HepG2 (cell line): ENCODE measurements at regions not wholly inside any gene's neighbourhood (a gene's known extent, or its start where the extent isn't known, plus 50 kb on each side); places are given as distances from the start of the nearest gene placed in this dataset.

Source experiments
- ATAC-seq: fragments of 200-7000 bp; cut with Tn5 transposase; 3 replicates; pipeline ENCODE4 v1.9.1; 2020; ENCODE audit warnings: mild to moderate bottlenecking, moderate library complexity
- BruUV-seq: library from RNA; stranded (reverse); fragments of 400-500 nt; replicated peaks from 2 replicates; lab custom pipeline; 2021; lab: Mats Ljungman, UMichigan
- CTCF ChIA-PET: fragments of 300-600 bp; formaldehyde crosslinking; extraction: SDS; loops from one replicate; lab custom pipeline; 2021; ENCODE audit warnings: low total read pairs, inconsistent platforms, low intra/inter-chr PET ratio; lab: Yijun Ruan, JAX
- POLR2A ChIA-PET: fragments of 350-600 bp; sonication (Branson Sonifier 250); formaldehyde crosslinking; loops from one replicate; lab custom pipeline; 2020; ENCODE audit warnings: antibody characterized with exemption, inconsistent platforms; lab: Yijun Ruan, JAX
- DNase-seq: peaks from one replicate; pipeline ENCODE4 v3.0.0-alpha.2; 2015; ENCODE audit warnings: low spot score
- FAIRE-seq: peaks from 3 replicates; lab custom pipeline; 2011; peaks lifted over from hg19 to GRCh38; lab: Jason Lieb, UNC
- H2AFZ ChIP-seq: one replicate; pipeline ENCODE4 v1.6.1; 2011; ENCODE audit warnings: low read length, inconsistent platforms
- H3K27ac ChIP-seq: fragments of 300-600 bp; 3 replicates; pipeline ENCODE4 v1.8.0; 2011; ENCODE audit warnings: mixed run types, mild to moderate bottlenecking, mixed read lengths, low read length, inconsistent platforms; ENCODE audit not compliant: insufficient read depth; ENCODE audit errors: extremely low read length
- H3K27me3 ChIP-seq, 2 experiments: fragments of 200-600 bp in 1 of 2; 2 replicates in 1 of 2; 3 replicates in 1 of 2; pipeline versions ENCODE4 v1.6.0 to v1.8.0; 2011; ENCODE audit warnings: low read length in 2 of 2, mild to moderate bottlenecking in 2 of 2, moderate library complexity in 2 of 2, inconsistent platforms in 1 of 2; ENCODE audit not compliant: insufficient read depth in 2 of 2, control insufficient read depth in 1 of 2
- H3K36me3 ChIP-seq, 2 experiments: fragments of 200-600 bp in 1 of 2; replicated peaks in 1 of 2; 2 replicates in 1 of 2; 3 replicates in 1 of 2; pipeline versions ENCODE4 v1.5.1 to v1.8.0; 2011; ENCODE audit warnings: low read length in 2 of 2, inconsistent platforms in 1 of 2; ENCODE audit not compliant: insufficient read depth in 2 of 2, control insufficient read depth in 1 of 2
- H3K4me1 ChIP-seq: 2 replicates; pipeline ENCODE4 v1.5.1; 2012; ENCODE audit warnings: low read length, inconsistent platforms; ENCODE audit not compliant: insufficient read depth
- H3K4me2 ChIP-seq: 2 replicates; pipeline ENCODE4 v1.6.0; 2011; ENCODE audit warnings: low read depth, low read length, inconsistent platforms
- H3K4me3 ChIP-seq, 3 experiments: fragments of 200-600 bp in 1 of 3; sonication (generic), shearing (Covaris generic) in 1 of 3; replicated peaks in 1 of 3; 2 replicates each; pipeline ENCODE4 v1.5.1; 2011 to 2016; ENCODE audit warnings: low read length in 3 of 3, inconsistent platforms in 2 of 3, low read depth in 2 of 3, mild to moderate bottlenecking in 2 of 3, control low read depth in 1 of 3, mixed read lengths in 1 of 3; ENCODE audit not compliant: insufficient read depth in 1 of 3
- H3K79me2 ChIP-seq: one replicate; pipeline ENCODE4 v1.6.1; 2011; ENCODE audit warnings: low read length, inconsistent platforms; ENCODE audit not compliant: insufficient read depth
- H3K9ac ChIP-seq: 2 replicates; pipeline ENCODE4 v1.6.0; 2011; ENCODE audit warnings: mild to moderate bottlenecking, low read depth, low read length, inconsistent platforms; ENCODE audit not compliant: insufficient read depth
- H3K9me3 ChIP-seq: 2 replicates; pipeline ENCODE4 v1.5.1; 2012; ENCODE audit warnings: mild to moderate bottlenecking, low read length
- H4K20me1 ChIP-seq: 2 replicates; pipeline ENCODE4 v1.6.0; 2011; ENCODE audit warnings: inconsistent platforms, mild to moderate bottlenecking, low read length, moderate library complexity; ENCODE audit not compliant: insufficient read depth
- CCAR2 ChIP-seq: fragments of 200-400 bp; formaldehyde crosslinking; optimal IDR thresholded peaks from 2 replicates; pipeline ENCODE3; 2018; ENCODE audit warnings: low read depth, mild to moderate bottlenecking, low read length, moderate library complexity
- DRAP1 ChIP-seq: IDR thresholded peaks from 2 replicates; pipeline ENCODE4 v1.6.1; 2016; ENCODE audit warnings: missing genetic modification reagents, missing compliant biosample characterization
- GABPB1 ChIP-seq: IDR thresholded peaks from 2 replicates; pipeline ENCODE4 v1.6.1; 2016; ENCODE audit warnings: mild to moderate bottlenecking, missing genetic modification reagents, moderate library complexity, missing compliant biosample characterization
- GLI4 ChIP-seq: sonication (generic); formaldehyde crosslinking; IDR thresholded peaks from 2 replicates; pipeline ENCODE4 v1.5.1; 2020; ENCODE audit warnings: missing genetic modification reagents, mild to moderate bottlenecking, moderate library complexity, borderline replicate concordance
- MEIS2 ChIP-seq: sonication (generic); formaldehyde crosslinking; IDR thresholded peaks from 2 replicates; pipeline ENCODE4 v1.9.0; 2021; ENCODE audit warnings: mild to moderate bottlenecking, missing genetic modification reagents
- SMYD3 ChIP-seq: sonication (generic); formaldehyde crosslinking; IDR thresholded peaks from 2 replicates; pipeline ENCODE4 v1.8.1; 2023; ENCODE audit warnings: mild to moderate bottlenecking, missing genetic modification reagents
- YY1 ChIP-seq: IDR thresholded peaks from 2 replicates; pipeline ENCODE4 v1.6.1; 2011; ENCODE audit warnings: low read length, low read depth, moderate library complexity, mild to moderate bottlenecking; ENCODE audit not compliant: insufficient read depth, insufficient replicate concordance
- ZNF160 ChIP-seq: sonication (generic); formaldehyde crosslinking; IDR thresholded peaks from 2 replicates; pipeline ENCODE4 v1.8.0; 2022; ENCODE audit warnings: mild to moderate bottlenecking, inconsistent platforms, missing genetic modification reagents
- ZNF263 ChIP-seq: sonication (generic); formaldehyde crosslinking; IDR thresholded peaks from 2 replicates; pipeline ENCODE4 v1.4.0; 2020; ENCODE audit warnings: missing genetic modification reagents
- ZNF788 ChIP-seq: sonication (generic); formaldehyde crosslinking; IDR thresholded peaks from 2 replicates; pipeline ENCODE4 v1.5.0; 2020; ENCODE audit warnings: mild to moderate bottlenecking, missing genetic modification reagents, borderline replicate concordance
- WGBS: methylation state at CpG from one replicate; pipeline ENCODE4 v1.1.6; 2017; ENCODE audit warnings: low lambda C conversion rate; 5-methylcytosine and 5-hydroxymethylcytosine counted together
- in situ Hi-C: cut with HindIII; loops from 2 replicates; pipeline ENCODE4 v1.10.0; 2017; ENCODE audit warnings: low pct_unique_long_range_greater_than_20kb; ENCODE audit not compliant: extremely low pct_ligation_motif_present
- intact Hi-C: fragments of 100-400 bp; cut with micrococcal nuclease; formaldehyde crosslinking; loops from one replicate; pipeline ENCODE4 v1.10.0; 2022; ENCODE audit not compliant: unreplicated experiment

- Histone ChIP-seq H3K79me2 (no peaks in the 10 kb centered on the region), H3K27ac (no peak overlapping the region), H3K27me3 (no peaks in the 10 kb centered on the region), H4K20me1 (no peaks in the 10 kb centered on the region), H3K4me2 (no peak overlapping the region), H3K9me3 (no peaks in the 10 kb centered on the region), H3K9ac (no peak overlapping the region), H2AFZ (no peak overlapping the region), H3K36me3 (no peaks in the 10 kb centered on the region), H3K4me1 (no peaks in the 10 kb centered on the region), H3K4me3 (no peak overlapping the region)
- FAIRE-seq = no peak
- intact Hi-C loops (no loop called here), in situ Hi-C loops (no loop called here)
- 66% methylated on average over 41 of the region's 41 CpGs for WGBS
- no peak for TF ChIP-seq MEIS2 (CRISPR knock-in tag)
- no peak for TF ChIP-seq SMYD3 (CRISPR knock-in tag)
- TF ChIP-seq DRAP1 (CRISPR knock-in tag) = no peak
- TF ChIP-seq GLI4 (CRISPR knock-in tag) = no peak
- no peak for TF ChIP-seq CCAR2
- no peak for TF ChIP-seq ZNF263 (CRISPR knock-in tag)
- TF ChIP-seq YY1 = no peak
- TF ChIP-seq GABPB1 (CRISPR knock-in tag) = no peak
- no peak for TF ChIP-seq ZNF160
- TF ChIP-seq ZNF788 (CRISPR knock-in tag) = no peak
- no TSS peak for BruUV-seq
- ChIA-PET CTCF (no interaction called here), POLR2A (no interaction called here)
- no peak for DNase-seq
- ATAC-seq = peak; percentile 27; the same call in 2 of the 3 replicates
These were observed 128.4 kb upstream of the FAM98A start for GRCh38 chr2:33727361-33728032.
